Suprapubic skin (tissue), 3 donors: ENCODE measurements at regions not wholly inside any gene's neighbourhood (a gene's known extent, or its start where the extent isn't known, plus 50 kb on each side); places are given as distances from the start of the nearest gene placed in this dataset.

Experiments used
- POLR2A ChIP-seq, 2 donors: fragments of 450-650 bp; IDR thresholded peaks; one replicate each; pipeline ENCODE4 v1.6.1; 2017; ENCODE audit warnings: antibody characterized with exemption in 2 of 2, mild to moderate bottlenecking in 2 of 2, moderate library complexity in 2 of 2
- TF ChIP-seq, protein P1 (sequence below), 2 donors: fragments of 200-600 bp in 1 of 2; fragments of 450-650 bp in 1 of 2; sonication (generic) in 1 of 2; IDR thresholded peaks; one replicate each; pipeline ENCODE4 v1.5.1; 2016 to 2019; ENCODE audit warnings: antibody characterized with exemption in 2 of 2, mild to moderate bottlenecking in 1 of 2, moderate library complexity in 1 of 2

DNA sequence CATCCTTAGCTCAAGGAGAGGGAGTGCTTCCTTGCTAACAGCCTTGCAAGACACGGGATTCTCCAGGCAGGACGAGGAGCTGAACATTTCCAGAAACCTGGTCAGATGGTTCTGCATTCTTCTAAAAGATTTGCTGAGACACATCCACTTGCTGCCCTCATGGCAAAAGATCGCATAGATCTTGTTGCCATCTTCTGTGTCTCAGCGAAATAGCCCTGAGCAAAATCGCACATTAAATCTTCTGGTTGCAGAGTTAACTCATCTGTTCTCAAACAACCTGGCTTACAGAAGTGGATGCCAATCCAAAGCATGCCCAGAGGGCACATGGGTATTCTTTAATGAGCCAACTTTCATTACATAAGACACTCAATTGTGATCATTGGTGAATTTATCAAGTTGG lies 167.5 kb downstream of the PRKX start:
- TF ChIP-seq, protein P1, sequence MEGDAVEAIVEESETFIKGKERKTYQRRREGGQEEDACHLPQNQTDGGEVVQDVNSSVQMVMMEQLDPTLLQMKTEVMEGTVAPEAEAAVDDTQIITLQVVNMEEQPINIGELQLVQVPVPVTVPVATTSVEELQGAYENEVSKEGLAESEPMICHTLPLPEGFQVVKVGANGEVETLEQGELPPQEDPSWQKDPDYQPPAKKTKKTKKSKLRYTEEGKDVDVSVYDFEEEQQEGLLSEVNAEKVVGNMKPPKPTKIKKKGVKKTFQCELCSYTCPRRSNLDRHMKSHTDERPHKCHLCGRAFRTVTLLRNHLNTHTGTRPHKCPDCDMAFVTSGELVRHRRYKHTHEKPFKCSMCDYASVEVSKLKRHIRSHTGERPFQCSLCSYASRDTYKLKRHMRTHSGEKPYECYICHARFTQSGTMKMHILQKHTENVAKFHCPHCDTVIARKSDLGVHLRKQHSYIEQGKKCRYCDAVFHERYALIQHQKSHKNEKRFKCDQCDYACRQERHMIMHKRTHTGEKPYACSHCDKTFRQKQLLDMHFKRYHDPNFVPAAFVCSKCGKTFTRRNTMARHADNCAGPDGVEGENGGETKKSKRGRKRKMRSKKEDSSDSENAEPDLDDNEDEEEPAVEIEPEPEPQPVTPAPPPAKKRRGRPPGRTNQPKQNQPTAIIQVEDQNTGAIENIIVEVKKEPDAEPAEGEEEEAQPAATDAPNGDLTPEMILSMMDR (IDR thresholded peaks at IDR 0.05), result no peak
- TF ChIP-seq POLR2A (IDR thresholded peaks at IDR 0.05), result no peak
